A673 (cell line): ENCODE measurements at regions not wholly inside any gene's neighbourhood (a gene's known extent, or its start where the extent isn't known, plus 50 kb on each side); places are given as distances from the start of the nearest gene placed in this dataset.
A peak's percentile ranks its signal among the peaks of the same experiment; 100 is the strongest.

Experiments
- BruUV-seq: library from RNA; stranded (reverse); fragments of 400-500 nt; replicated peaks from 2 replicates; lab custom pipeline; 2021; lab: Mats Ljungman, UMichigan
- CTCF ChIA-PET: fragments of 300-600 bp; sonication (Branson Sonifier 250); formaldehyde crosslinking; loops from one replicate; lab custom pipeline; 2022; ENCODE audit warnings: antibody characterized with exemption; lab: Charles Lee
- POLR2A ChIA-PET: fragments of 300-600 bp; sonication (Branson Sonifier 250); formaldehyde crosslinking; loops from one replicate; lab custom pipeline; 2022; ENCODE audit warnings: antibody characterized with exemption; ENCODE audit not compliant: low non-redundant PET; lab: Charles Lee
- DNase-seq: peaks from one replicate; pipeline ENCODE4 v3.0.0-alpha.2; 2015; ENCODE audit warnings: low spot score
- H3K27ac ChIP-seq: fragments of 200-600 bp; sonication (generic); 2 replicates; pipeline ENCODE4 v1.5.1; 2016; ENCODE audit warnings: mixed run types, low read depth, mild to moderate bottlenecking, mixed read lengths, antibody characterized with exemption, low read length; ENCODE audit not compliant: poor library complexity, severe bottlenecking
- H3K27me3 ChIP-seq: fragments of 200-600 bp; sonication (generic); replicated peaks from 2 replicates; pipeline ENCODE4 v1.6.1; 2017; ENCODE audit warnings: mixed run types, low read depth, mild to moderate bottlenecking, mixed read lengths, antibody characterized with exemption, low read length; ENCODE audit not compliant: insufficient read depth, poor library complexity
- H3K36me3 ChIP-seq: fragments of 200-600 bp; sonication (generic); 2 replicates; pipeline ENCODE4 v1.6.1; 2016; ENCODE audit warnings: mixed run types, mild to moderate bottlenecking, mixed read lengths, antibody characterized with exemption, low read length; ENCODE audit not compliant: insufficient read depth, poor library complexity, severe bottlenecking
- H3K4me1 ChIP-seq: fragments of 200-600 bp; sonication (generic); 2 replicates; pipeline ENCODE4 v1.6.1; 2017; ENCODE audit warnings: mixed run types, mild to moderate bottlenecking, mixed read lengths, antibody characterized with exemption, low read length; ENCODE audit not compliant: insufficient read depth, poor library complexity, severe bottlenecking
- H3K4me3 ChIP-seq: fragments of 200-600 bp; sonication (generic); 2 replicates; pipeline ENCODE4 v1.5.1; 2016; ENCODE audit warnings: low read depth, mixed run types, mild to moderate bottlenecking, mixed read lengths, low read length; ENCODE audit not compliant: poor library complexity, severe bottlenecking
- H3K9me3 ChIP-seq: fragments of 200-600 bp; sonication (generic); 2 replicates; pipeline ENCODE4 v1.6.1; 2016; ENCODE audit warnings: mixed run types, low read depth, mild to moderate bottlenecking, mixed read lengths, antibody characterized with exemption, low read length; ENCODE audit not compliant: poor library complexity, severe bottlenecking
- CTCF ChIP-seq: fragments of 300-800, 200-600 bp; sonication (generic); conservative IDR thresholded peaks from 2 replicates; pipeline ENCODE4 v1.5.1; 2017; ENCODE audit warnings: low read depth, mild to moderate bottlenecking, antibody characterized with exemption, low read length, moderate library complexity, mixed read lengths
- EZH2 ChIP-seq: fragments of 200-600 bp; sonication (generic); IDR thresholded peaks from 2 replicates; pipeline ENCODE4 v1.6.1; 2017; ENCODE audit warnings: borderline replicate concordance, low read depth, mild to moderate bottlenecking, mixed read lengths, antibody characterized with exemption, low read length; ENCODE audit not compliant: poor library complexity, severe bottlenecking
- intact Hi-C: fragments of 100-400 bp; cut with micrococcal nuclease; formaldehyde crosslinking; loops from one replicate; pipeline ENCODE4 v1.10.0; 2022; ENCODE audit not compliant: unreplicated experiment

- intact Hi-C loops, result no loop called here
- Histone ChIP-seq H3K36me3 (no peaks in the 10 kb centered on the region), H3K4me3 (no peak overlapping the region), H3K4me1 (no peaks in the 10 kb centered on the region), H3K27ac (no peak overlapping the region), H3K27me3 (no peaks in the 10 kb centered on the region), H3K9me3 (no peaks in the 10 kb centered on the region)
- TF ChIP-seq EZH2, result no peak
- TF ChIP-seq CTCF, result no peak
- DNase-seq, result peak; percentile 5
- no TSS peak for BruUV-seq
- ChIA-PET CTCF (no interaction called here), POLR2A (no interaction called here)
Measured at GRCh38 chr13:61029064-61029463, 386.6 kb downstream of the PCDH20 start.

- no peak for DNase-seq
- Histone ChIP-seq H3K4me1 (no peaks in the 10 kb centered on the region), H3K27me3 (no peaks in the 10 kb centered on the region), H3K27ac (no peak overlapping the region), H3K4me3 (no peak overlapping the region), H3K36me3 (no peaks in the 10 kb centered on the region), H3K9me3 (no peaks in the 10 kb centered on the region)
- POLR2A ChIA-PET, result no interaction called here
- intact Hi-C loops, result no loop called here
- BruUV-seq, result no TSS peak
- CTCF ChIA-PET, result no interaction called here
- TF ChIP-seq EZH2 (no peak), CTCF (no peak)
Measured at GRCh38 chr13:61024046-61024445, 391.6 kb downstream of the PCDH20 start.

GRCh38 chr13:61021838-61022237 is 393.8 kb downstream of the PCDH20 start:
- ChIA-PET POLR2A (no interaction called here), CTCF (no interaction called here)
- no TSS peak for BruUV-seq
- no peak for TF ChIP-seq EZH2
- no peak for TF ChIP-seq CTCF
- no peak overlapping the region for H3K27ac ChIP-seq
- no peak overlapping the region for H3K4me3 ChIP-seq
- H3K36me3 ChIP-seq, result no peaks in the 10 kb centered on the region
- intact Hi-C loops, result no loop called here
- DNase-seq, result no peak
- no peaks in the 10 kb centered on the region for H3K27me3 ChIP-seq
- no peaks in the 10 kb centered on the region for H3K9me3 ChIP-seq
- no peaks in the 10 kb centered on the region for H3K4me1 ChIP-seq
